ENCODE measurements at regions not wholly inside any gene's neighbourhood (a gene's known extent, or its start where the extent isn't known, plus 50 kb on each side); places are given as distances from the start of the nearest gene placed in this dataset.

DNA sequence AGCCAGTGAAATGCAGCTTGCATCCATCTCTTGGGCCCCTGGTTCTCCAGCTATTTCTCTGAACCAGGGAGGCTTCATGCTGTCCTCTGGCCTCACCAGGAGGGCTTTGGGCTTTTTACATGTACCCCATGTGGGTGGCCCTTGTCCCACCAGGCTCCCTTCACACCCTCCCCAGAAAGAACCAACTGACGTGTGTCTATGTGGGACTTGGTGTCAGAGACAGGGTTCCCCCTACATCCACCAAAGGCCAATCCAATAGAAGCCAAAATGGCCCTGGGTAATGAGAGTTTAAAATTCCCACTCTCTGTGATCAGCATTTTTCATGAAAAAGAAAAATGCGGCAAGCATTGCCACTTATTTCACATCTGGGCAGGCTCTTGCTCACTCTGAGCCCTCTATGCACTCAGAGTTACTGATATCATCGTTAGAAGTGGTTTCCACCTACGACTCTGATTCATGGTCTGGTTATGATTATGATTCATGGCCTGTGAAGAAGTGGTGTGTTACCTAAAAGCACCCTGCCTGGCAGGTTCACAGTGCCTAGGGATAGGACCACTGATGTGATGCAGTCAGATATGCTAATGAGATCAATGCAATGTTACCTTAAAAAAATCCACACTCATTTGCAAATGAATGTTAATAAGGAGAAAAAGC lies 133.5 kb downstream of the BUB3 start:
- intact Hi-C loops (cut with DNase I; ENCODE audit: low total_unique reads), result no loop called here
- 49 to 59% methylated on average over 4 of the region's 4 CpGs for WGBS, 2 donors
- DNase-seq (ENCODE audit: low spot score in 2 of 2), result peak in 1 of 2 donors; percentile 9
- TF ChIP-seq POLR2A (IDR thresholded peaks at IDR 0.05), result no peak
- TF ChIP-seq, protein P1, sequence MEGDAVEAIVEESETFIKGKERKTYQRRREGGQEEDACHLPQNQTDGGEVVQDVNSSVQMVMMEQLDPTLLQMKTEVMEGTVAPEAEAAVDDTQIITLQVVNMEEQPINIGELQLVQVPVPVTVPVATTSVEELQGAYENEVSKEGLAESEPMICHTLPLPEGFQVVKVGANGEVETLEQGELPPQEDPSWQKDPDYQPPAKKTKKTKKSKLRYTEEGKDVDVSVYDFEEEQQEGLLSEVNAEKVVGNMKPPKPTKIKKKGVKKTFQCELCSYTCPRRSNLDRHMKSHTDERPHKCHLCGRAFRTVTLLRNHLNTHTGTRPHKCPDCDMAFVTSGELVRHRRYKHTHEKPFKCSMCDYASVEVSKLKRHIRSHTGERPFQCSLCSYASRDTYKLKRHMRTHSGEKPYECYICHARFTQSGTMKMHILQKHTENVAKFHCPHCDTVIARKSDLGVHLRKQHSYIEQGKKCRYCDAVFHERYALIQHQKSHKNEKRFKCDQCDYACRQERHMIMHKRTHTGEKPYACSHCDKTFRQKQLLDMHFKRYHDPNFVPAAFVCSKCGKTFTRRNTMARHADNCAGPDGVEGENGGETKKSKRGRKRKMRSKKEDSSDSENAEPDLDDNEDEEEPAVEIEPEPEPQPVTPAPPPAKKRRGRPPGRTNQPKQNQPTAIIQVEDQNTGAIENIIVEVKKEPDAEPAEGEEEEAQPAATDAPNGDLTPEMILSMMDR (IDR thresholded peaks at IDR 0.05), result no peak
- no peak overlapping the region for H3K4me3 ChIP-seq (ENCODE audit: low read depth, poor library complexity, severe bottlenecking)

DNA sequence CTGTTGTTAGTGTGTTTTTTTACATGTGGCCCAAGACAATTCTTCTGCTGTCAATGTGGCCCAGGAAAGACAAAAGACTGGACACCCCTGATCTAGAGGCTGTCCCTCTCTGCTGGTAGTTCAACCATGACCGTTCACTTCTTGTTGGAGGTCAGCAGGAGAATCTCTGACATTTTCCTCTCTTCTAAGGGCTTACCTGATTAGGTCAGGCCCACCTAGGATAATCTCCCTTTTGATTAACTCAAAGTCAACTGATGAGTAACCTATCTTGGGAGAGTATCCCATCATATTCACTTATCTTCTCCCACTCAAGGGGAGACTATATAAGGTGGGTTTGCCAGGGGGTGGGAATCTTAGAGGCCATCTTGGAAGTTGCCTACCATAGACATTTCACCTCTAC lies 135.2 kb downstream of the BUB3 start:
- intact Hi-C loops (cut with DNase I; ENCODE audit: low total_unique reads), result no loop called here
- WGBS, 2 donors, result 75 to 93% methylated on average over 1 of the region's 1 CpG
- no peak overlapping the region for H3K4me3 ChIP-seq (ENCODE audit: low read depth, poor library complexity, severe bottlenecking)
- TF ChIP-seq POLR2A (IDR thresholded peaks at IDR 0.05), result no peak
- TF ChIP-seq, protein P1 (IDR thresholded peaks at IDR 0.05), result no peak
- DNase-seq (ENCODE audit: low spot score in 2 of 2), result no peak

DNA sequence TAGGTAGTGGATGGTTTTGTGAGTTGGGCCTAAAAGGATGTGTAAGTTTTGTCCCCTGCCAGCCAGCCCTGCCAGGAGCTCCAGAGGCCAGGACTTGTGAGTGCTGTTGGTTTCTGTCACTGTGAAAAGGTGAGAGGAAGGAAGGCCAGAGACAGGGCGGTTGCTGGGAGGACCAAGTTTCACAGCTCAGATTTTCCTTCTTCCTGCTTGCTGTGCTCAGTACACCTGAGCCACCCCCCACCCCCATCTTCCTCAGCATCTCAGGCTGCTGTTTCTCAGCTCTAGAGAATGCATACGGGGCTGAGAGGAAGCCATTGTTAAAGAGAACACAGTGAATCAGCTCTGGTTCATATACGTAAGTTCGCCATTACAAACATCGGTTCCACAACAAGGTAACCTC lies 139.9 kb downstream of the BUB3 start:
- peak in 1 of 2 donors; percentile 59 for DNase-seq (ENCODE audit: low spot score in 2 of 2)
- intact Hi-C loops (cut with DNase I; ENCODE audit: low total_unique reads), result no loop called here
- no peak overlapping the region for H3K4me3 ChIP-seq (ENCODE audit: low read depth, poor library complexity, severe bottlenecking)
- TF ChIP-seq, protein P1 (IDR thresholded peaks at IDR 0.05), result no peak
- TF ChIP-seq POLR2A (IDR thresholded peaks at IDR 0.05), result no peak
- 85% methylated on average over 5 of the region's 5 CpGs for WGBS, 2 donors

DNA sequence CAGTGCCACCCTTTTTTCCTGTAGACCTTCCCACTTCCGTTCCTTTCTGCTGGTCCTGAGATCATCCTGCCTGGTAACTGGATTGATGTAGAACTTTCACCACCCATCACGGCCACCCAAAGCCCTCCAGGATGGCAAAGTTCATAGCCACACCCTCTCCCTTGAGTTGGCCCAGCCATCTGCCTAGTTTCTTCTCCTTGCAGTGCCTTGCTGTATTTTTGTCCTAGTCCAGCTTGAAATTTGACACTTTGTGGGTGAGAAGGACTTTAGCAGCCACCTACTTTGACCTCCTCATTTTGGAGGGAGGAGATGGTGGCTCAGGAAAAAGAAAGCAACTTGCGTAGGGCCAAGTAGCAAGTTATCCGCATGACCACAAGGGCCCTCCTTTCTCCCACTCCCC lies 140.7 kb downstream of the BUB3 start:
- intact Hi-C loops (cut with DNase I; ENCODE audit: low total_unique reads), result no loop called here
- TF ChIP-seq, protein P1 (IDR thresholded peaks at IDR 0.05), result no peak
- no peak for TF ChIP-seq POLR2A (IDR thresholded peaks at IDR 0.05)
- peak in 1 of 2 donors; percentile 64 for DNase-seq (ENCODE audit: low spot score in 2 of 2)
- WGBS, 2 donors, result 84% methylated on average over 4 of the region's 4 CpGs
- no peak overlapping the region for H3K4me3 ChIP-seq (ENCODE audit: low read depth, poor library complexity, severe bottlenecking)

DNA sequence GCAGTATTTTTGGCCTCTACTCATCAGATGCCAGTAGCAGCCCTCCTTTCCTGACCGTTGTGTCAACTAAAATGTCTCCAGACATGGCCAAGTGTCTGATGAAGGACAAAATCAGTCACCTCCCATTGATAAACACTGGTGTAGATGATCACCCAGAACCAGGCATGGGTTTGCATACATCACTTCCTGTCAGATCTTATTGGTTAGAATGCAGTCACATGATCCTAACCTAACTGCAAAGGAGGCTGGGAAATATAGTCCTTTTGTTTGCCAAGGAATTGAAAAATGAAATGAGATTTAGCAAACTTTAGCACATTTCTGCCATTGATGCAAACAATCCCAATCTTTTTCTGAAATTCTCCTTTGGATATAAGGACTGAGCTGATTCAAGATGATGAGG lies 141.4 kb downstream of the BUB3 start:
- TF ChIP-seq POLR2A (IDR thresholded peaks at IDR 0.05), result no peak
- TF ChIP-seq, protein P1 (IDR thresholded peaks at IDR 0.05), result no peak
- no peak overlapping the region for H3K4me3 ChIP-seq (ENCODE audit: low read depth, poor library complexity, severe bottlenecking)
- 69 to 100% methylated on average over 1 of the region's 1 CpG for WGBS, 2 donors
- DNase-seq (ENCODE audit: low spot score in 2 of 2), result no peak
- intact Hi-C loops (cut with DNase I; ENCODE audit: low total_unique reads), result no loop called here

DNA sequence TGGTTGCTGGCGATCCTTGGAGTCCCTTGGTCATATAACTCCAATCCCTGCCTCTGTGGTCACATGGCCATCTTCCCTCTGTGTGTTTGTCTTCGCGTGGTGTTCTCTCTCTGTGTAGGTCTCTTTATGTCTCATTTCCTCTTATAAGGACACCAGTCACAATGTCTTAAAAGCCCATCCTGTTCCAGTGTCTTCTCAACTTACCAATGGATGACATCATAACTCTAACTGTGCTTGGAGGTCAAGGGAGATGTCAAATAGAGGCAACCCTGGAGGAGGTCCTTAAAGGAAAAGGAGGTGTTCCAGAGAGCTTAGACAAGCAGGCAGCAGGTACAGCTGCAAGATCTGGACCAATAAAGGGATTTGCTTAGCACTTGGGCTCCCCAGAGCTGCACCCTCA lies 143.0 kb downstream of the BUB3 start:
- WGBS, 2 donors, result 86 to 90% methylated on average over 3 of the region's 3 CpGs
- peak in 1 of 2 donors; percentile 13 for DNase-seq (ENCODE audit: low spot score in 2 of 2)
- H3K4me3 ChIP-seq (ENCODE audit: low read depth, poor library complexity, severe bottlenecking), result no peak overlapping the region
- TF ChIP-seq, protein P1 (IDR thresholded peaks at IDR 0.05), result no peak
- no peak for TF ChIP-seq POLR2A (IDR thresholded peaks at IDR 0.05)
- intact Hi-C loops (cut with DNase I; ENCODE audit: low total_unique reads), result no loop called here

All from lower leg skin (tissue), 4 donors.